GM12875 (cell line): ENCODE measurements at regions not wholly inside any gene's neighbourhood (a gene's known extent, or its start where the extent isn't known, plus 50 kb on each side); places are given as distances from the start of the nearest gene placed in this dataset.

Experiments
- H3K4me3 ChIP-seq: one replicate; pipeline ENCODE4 v1.5.1; 2011; ENCODE audit warnings: low read depth, low read length, control low read depth
- CTCF ChIP-seq: IDR thresholded peaks from 2 replicates; pipeline ENCODE4 v1.5.1; 2011; ENCODE audit warnings: low read depth, mild to moderate bottlenecking, control low read depth, inconsistent platforms, low read length, moderate library complexity, borderline replicate concordance; ENCODE audit not compliant: insufficient read depth

DNA sequence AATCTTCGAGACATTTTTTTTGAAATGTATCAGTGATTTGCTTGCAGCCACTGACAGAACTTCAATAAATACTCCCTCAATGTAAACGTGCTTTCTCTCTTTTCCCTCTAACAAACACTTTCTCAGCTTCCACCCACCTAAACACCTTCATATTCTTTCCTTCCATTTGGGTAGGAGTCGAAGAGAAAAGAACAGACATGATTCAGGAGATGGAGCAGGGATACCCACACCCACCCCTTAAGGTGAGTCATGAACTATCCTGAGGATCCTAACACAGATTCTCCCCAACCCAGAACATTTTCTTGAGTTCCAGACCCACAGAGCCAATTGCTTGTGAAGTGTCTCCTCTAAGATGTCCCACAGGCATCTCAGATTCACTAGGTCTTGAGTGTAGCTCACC is 488.8 kb downstream of the CDK5RAP2 start:
- no peak for TF ChIP-seq CTCF
- no peak overlapping the region for H3K4me3 ChIP-seq

DNA sequence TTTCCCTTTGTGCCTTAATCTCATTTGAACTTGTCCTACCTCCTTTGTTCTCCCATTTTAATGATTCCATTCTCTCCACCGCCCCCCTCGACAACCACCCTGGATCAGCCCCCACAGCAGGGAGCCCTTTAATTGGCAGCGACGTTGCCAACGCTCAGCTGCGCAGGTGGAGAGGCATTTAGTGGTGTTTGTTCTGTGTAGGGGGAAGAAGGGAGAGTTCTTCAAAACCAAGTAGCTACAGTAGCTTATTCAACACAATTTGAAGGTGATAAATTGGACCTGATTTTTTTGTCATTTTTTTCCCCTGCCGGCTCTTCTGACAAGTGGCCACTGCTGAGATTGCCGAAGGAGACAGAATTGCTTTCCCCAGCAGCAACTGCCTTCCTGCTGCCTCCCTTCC is 499.1 kb downstream of the CDK5RAP2 start:
- no peak for TF ChIP-seq CTCF
- H3K4me3 ChIP-seq: no peak overlapping the region

- no peak overlapping the region for H3K4me3 ChIP-seq
- no peak for TF ChIP-seq CTCF
These were observed 501.9 kb downstream of the CDK5RAP2 start for GRCh38 chr9:120078112-120078511.

GRCh38 chr9:120071760-120072159 is 508.2 kb downstream of the CDK5RAP2 start:
- no peak for TF ChIP-seq CTCF
- H3K4me3 ChIP-seq: no peak overlapping the region

DNA sequence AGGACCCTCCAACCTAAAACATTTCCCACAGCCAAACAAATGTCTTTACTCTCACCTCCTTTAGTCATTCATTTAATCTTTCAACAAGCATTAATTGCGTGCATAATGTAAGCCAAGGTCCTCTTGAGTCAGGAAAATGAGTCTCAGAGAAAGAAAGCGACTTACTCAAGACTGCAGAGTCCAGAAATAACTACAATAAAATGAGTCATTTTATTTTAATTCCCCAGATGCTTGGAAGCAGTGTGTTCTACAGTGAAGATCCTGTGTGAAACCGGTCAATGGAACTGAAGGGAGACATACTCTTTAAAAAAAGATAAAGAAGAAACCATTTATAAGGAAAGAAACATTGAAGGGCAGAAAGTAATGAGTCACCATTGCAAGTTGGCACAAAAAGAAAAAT is 513.7 kb downstream of the CDK5RAP2 start:
- no peak overlapping the region for H3K4me3 ChIP-seq
- TF ChIP-seq CTCF: no peak

DNA sequence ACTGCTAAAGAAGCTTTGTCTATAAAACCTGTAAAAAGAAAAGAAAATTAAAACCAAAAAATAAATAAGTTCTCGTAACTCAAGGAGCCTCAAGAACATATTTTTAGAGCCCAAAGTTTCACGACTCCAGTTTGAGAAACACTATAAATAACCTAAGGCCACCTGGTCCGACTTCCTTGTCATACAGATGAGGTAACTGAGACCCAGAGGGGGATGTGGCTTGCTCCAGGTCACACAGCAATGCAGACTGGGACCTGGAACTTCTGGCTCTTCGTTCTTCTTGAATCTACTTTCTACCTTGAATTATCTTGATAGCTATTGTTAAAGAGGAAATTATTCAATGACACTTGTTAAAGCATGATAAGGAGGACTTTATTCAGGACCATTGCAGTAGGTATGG is 514.8 kb downstream of the CDK5RAP2 start:
- H3K4me3 ChIP-seq: no peak overlapping the region
- no peak for TF ChIP-seq CTCF

DNA sequence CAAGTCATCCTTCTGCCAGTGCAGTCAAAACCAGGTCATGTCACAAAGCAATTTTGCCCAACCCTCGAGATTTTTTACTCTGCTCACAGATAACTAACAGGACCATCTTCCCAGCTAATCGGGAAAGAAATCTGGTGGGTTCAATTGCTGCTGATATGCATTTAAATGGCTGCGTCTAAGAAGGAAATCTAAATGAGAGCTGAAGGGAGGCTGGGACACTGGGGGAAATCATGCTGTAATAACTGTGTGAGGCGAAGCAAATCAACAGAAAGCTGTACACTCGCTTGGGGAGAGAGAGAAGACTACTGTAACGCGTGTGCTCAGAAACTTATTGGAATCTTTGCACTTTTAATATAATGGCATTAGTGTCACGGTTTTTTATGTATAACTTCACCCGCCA is 535.0 kb downstream of the CDK5RAP2 start:
- no peak overlapping the region for H3K4me3 ChIP-seq
- TF ChIP-seq CTCF: no peak

DNA sequence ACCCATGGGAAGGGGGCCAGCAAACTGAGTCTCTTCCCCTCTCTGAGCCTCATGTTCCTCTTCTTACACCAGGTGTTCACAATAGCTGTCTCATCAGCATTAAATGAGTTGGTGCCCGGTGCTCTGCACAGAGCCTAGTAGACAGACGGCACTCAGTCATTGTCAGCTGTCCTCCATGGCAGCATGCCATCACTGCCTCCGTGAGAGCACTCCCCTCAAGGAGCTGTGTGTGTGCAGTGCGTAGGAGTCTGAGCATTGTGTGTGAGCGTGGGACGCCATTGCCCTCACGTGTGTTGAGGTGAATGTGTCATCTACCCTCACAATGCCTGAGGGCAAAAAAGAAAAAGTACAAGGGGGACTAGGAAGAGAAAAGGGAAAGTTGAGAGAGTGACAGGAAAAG is 536.5 kb downstream of the CDK5RAP2 start:
- no peak overlapping the region for H3K4me3 ChIP-seq
- TF ChIP-seq CTCF: no peak
